Stimulated activated naive CD8-positive, alpha-beta T cell treated with anti-CD3 and anti-CD28 coated beads, Interleukin-15, Interleukin-2, amounts not matched to agents 100 U/mL and 50 U/mL, for 24 hours (primary cell): ENCODE measurements at regions not wholly inside any gene's neighbourhood (a gene's known extent, or its start where the extent isn't known, plus 50 kb on each side); places are given as distances from the start of the nearest gene placed in this dataset.

Experiments
- ATAC-seq: fragments of 150-1000 bp; cut with Tn5 transposase; one replicate; pipeline ENCODE4 v1.10.0; 2021
- DNase-seq: peaks from one replicate; pipeline ENCODE4 v3.0.0; 2021

DNA sequence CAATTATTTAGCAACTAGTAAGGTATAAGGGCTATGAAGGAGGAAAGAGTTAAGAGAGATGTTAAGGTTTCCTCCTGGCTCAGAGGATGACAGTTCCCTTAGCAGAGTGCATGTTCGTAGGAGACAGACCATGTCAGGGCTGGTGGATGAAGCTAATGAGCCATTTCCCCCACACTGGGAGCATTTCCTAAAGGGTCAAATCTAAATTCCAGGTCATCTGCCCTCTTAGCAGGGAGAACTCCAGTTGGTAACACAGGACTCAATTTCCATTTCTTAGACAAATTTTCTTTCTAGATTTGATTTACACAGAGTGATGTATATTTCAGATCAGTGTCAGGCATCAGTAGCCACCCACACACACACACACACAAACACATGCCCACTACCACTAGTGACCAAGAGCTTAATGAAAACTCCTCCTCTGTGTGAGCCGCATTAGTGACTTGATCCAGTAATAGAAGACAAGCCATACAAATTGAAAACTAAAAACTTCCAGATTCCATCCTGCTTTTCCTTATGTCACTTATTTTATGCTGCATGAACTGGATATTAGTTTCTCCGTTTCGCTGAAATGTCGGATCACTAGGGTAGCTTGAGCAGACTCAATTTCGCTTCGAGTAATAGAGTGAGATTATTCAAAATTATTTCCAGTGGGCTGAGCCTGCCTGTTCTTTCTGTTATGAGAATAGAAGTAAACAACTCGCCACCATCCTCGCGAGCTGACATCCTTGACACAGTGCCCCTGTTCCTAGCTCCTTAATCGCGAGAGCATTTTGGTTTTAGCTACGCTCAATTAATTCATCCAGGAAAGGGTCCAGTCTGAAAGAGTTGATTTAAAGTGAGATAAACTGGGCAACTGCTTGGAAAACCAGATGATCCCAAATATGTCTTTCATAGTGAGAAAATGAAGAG is 582.6 kb downstream of the SOX6 start:
- DNase-seq (no peak), ATAC-seq (no peak)

DNA sequence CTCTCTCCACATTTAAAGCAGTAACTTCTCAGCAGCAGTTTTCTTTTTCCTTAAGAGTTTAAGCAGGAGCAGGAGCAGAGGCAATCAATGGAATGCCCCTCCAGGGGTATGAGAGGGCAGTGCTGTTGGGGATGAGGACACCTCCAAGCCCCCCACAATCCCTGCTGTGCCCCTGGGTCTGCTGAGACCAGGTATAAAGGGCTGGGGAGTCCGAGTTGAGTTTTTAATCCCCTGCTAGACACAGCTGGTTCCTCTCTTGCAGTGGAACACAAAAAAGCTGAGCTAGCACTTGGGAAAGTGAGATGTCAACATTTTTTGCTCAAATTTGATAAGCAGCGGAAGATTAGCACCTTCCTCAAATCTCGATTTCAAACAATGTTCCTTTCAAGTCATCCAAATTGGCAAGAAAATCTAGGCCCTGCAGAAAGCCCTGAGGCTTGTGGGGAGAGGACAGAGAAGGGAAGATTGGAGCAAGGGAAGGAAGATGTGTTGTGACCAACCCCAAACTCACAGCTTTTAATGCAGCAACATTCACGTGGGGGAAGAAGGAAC is 581.9 kb downstream of the SOX6 start:
- ATAC-seq (no peak), DNase-seq (no peak)

DNA sequence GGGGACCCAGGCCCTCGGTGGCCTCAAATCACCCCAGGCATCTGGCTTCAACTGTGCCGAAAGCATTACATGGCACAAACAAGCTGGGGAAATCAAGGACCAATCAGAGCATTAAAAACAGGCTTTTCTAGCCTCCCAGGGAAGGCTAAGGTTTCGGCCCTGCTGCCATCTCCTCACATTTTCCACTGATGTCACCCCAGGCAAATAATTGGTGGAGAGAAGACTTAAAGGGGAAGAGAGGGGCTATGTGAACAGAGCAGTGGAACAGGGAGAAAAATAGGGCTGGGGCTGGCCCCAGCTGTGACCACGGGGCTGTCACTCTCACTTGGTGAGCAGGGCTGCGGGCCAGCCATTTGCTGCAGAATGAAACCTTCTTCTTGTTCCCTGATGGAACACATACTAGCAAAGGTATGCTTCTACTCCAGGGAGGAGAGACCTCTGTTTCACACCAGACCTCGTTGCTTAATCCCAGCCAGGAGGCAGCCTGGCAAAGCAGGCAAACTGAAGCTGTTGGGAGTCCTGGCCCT is 581.3 kb downstream of the SOX6 start:
- ATAC-seq = peak; percentile 55
- DNase-seq = no peak

DNA sequence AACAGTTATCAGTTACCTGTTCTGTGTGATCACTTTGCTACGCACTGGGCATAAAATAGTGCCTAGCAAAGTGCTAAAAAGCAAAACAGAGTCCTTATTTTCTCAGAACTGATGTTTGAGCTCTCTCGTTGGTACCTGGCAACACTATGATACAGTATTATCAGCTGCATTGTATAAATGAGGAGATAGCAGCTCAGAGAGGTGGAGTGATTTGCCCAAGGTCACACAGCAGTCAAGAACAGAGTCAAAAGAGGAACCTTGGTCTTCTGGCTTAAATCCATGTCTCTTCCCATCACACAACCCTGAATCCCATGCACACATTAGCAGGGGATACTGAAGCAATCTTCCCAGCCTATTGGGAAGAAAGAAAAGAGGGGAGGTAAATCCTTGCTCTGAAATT is 580.5 kb downstream of the SOX6 start:
- no peak for DNase-seq
- ATAC-seq = no peak

DNA sequence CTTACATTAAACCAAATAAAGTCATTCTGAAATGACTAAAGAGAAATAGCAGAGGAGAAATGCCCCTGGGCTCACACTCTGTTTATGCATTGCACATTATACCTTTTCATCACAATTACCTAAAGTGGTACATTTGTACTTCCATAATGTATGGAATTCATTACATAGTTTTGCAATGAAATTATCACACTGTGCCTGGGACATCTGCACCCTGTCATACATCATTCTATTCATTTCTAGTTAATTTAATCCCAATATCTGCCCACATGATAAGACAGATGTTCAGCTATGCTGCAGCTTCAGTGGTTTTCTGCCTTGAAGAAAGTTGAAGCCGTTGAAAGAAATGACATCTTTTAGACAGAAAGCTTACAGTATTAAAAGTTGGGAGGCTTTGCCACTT is 580.0 kb downstream of the SOX6 start:
- no peak for DNase-seq
- ATAC-seq = no peak

DNA sequence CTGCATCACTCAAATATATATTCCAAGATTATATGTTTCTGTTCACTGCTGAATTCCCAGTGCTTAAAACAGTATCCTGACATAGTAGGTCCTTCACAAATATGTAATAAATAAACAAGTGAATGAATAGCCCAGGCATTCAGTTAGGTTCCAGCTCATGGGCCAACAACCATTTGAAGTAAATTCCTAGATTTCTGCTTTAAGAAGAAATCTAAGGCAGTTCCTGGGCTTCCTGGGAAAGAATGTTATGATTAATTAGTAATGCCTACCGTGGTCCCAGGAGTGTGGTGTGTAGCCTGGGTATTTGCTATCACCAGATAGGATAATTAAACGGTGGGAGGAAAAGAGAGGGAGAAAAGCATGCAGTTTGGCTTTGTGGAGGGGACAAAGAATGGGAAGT is 576.8 kb downstream of the SOX6 start:
- DNase-seq (no peak), ATAC-seq (no peak)

DNA sequence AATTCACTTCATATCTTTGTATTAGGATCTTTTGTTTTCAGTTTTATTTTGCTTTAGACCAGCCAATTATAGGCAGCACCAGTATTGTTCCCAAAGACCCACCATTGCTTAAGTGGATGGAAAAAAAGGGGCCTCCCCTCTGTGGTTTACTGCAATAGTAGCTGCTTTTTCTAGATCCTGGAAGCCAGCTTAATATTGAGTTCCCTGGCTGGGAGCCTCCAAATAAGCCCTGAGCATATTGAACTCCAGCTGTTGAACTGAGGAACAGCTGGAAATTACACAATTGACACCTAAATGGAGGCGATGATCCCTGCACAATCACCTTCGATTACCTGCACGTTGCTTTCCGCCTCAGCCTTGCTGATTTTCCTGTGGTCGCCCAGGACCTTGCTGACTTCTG is 576.0 kb downstream of the SOX6 start:
- ATAC-seq (no peak), DNase-seq (no peak)

DNA sequence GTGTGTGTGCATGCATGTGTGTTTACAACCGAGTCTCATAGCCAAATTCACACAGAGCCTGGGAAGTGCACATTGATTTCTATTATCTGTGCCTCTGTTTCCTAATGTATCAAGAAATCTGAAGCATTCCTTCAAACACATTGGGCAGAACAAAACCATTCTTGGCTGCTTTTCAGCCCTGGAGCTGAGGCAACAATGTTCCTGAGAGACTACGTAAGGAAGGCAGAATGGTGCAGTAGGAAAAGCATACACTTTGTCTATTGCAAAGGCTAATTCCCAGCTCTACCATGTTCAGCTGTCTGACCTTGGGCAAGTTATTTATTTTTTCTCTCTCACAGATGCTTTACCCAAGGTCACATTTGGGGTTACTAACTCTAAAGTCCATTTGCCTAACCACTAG is 575.5 kb downstream of the SOX6 start:
- ATAC-seq = no peak
- DNase-seq = no peak

DNA sequence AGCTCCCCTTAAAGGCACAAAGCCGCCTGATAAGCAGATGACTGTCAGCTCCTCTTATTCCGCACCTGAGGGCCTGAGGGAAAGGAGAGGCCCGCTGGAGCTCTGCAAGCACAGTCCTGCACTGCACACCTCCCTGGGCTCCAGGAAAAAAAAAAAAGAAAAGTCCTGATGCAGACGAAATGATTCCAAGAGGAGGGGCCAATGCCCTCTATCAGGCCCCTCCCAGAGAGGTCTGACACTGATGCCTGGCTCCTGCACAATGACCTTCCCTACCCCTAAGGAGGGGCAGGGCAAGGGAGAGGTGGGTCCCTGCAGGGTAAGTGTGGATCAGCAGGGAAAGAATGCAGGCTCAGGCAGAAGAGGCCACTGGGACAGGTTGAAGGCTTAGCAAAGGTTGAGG is 572.7 kb downstream of the SOX6 start:
- DNase-seq (no peak), ATAC-seq (no peak)

DNA sequence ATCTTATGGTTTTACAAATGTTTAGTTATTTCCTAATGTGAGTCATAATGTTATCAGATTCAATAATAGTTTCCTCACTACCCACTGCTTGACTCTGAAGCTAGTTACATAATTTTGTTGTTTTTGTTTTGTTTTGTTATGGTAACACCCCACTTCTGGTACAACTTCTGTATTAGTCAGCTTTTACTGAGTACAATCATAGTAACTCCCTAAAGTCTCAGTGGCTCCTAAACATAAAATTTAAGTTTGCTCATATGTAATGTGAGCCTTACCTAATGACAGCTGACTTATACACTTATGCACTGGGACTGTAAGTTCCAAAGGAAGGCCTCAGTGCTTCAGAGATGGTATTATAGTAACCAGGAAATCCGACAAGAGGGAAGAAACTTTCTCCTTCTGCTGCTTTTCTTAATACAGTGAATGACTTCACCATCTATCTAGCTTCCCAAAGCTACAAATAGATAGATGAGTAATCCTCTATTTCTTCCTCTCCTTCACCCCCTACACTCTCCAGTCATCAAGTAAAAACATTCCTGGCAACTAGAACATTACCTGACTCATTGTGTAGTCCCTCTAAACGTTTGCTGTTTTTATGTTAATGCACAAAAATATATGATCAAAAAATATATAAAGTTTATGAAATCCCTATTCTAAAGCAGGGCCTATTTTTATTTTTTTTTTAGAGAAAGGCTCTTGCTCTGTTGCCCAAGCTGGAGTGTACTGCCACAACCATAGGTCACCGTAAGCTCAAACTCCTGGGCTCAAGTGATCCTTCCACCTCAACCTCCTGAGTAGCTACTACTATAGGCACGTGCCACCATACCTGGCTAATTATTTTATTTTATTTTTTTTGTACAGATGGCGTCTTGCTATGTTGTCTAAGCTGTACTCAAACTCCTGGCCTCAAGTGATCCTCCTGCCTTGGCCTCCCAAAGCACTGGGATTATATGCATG is 563.0 kb downstream of the SOX6 start:
- ATAC-seq = no peak

DNA sequence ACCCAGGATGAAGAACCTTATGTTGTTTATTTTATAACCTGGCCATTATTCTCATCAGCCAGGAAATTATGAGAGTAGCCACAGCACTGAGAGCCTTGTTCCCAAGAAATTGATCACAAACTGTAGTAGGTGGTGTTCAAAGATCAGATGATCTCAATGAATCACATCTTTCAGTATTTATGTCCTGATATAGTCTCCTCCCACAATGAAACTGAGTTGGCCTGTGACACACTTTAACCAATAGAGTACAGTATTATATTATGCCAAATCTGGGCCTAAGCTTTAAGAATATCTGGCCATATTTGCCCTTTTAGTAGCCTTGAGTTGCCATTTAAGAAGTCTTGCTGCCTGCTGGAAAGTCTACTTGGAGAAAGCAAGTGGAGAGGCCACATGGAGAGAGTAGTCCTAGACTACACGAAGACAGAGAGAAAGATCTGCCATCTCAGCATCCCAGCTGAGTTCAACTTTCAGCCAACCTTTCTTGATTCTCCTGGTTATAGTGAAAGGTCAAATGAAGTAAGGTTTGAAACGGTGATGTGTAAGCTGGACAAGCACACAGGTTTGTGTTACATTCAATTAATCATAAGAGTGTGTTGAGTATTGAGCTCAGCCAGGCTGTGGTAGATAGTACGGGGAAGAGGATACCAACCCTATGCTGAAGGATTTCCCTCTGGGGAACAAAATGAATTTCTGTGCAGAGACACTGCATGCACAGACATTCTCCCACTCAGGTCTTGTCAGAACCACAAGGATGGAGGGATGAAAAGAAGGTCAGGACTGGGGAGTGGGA is 561.8 kb downstream of the SOX6 start:
- no peak for ATAC-seq
- DNase-seq = no peak

More for the DNA sequence above, 563.0 kb downstream of the SOX6 start:
- no peak for DNase-seq

DNA sequence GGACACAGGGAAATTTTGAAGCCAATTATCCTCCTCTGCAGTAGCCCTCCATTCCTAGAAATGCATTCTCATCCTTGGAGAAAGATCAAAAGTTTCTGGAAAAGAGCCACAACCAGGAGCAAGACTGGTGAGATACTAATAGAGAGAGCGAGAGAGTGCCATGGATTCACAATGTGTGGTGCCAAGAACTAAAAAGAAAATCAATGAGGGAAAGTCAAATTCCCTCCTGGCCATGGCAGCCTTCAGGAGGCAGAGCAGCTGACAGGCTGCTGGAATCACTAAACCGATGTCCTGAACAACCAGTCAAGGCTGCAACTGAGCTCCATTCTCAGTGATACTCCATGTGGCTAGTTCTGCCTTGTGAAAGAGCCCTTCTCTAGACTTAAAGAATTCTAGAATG is 561.0 kb downstream of the SOX6 start:
- DNase-seq (no peak), ATAC-seq (no peak)

DNA sequence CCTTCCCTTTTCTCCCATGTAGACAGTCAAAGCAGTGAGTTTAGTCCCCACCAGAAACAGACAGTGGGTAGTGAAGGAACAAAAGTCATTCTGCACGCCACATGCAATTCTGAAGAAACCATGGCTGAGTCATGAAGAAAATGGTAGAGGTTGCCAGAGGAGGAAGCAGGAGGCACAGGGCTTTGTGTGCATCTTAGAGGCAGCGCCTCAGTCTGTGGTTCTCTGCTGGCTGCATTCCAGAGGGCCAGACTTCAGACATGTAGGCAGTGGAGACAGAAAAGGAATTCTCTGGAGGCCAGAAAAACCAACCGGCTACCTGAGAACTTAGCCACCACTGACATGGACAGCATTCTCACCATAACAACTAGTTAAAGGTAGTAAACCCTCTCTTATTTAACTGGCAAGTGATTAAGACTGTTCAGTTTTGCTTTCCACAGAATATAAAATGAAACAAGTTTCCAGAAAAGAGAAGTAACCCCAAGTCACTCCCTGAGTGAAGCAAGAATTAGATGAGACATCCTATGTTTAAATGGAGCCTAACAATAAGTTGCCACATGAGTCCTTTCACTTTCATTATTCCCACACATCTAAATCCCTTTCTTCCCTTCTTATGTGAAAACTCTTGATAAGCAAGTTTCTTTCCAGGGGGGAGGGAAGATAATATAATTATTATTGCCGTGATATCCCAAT is 556.1 kb downstream of the SOX6 start:
- no peak for DNase-seq
- peak; percentile 36 for ATAC-seq

DNA sequence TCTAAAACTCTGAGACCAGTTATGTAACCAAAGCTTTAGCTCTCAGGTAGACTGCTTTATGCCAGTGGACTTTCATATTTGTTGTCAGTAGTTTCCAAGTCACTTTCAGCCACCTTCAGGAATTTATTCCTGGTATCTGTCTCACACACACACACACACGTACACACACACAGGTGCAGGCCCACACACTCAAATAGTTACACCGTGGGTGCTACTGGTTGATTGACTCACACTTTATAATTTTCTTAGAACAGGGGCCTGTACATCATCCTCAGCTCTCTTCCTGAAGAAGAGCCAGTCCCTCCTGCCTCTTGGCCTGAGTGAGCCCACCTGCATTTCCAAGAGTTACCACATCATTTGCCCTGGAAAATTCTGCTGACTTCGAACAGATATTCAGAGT is 555.2 kb downstream of the SOX6 start:
- DNase-seq (no peak), ATAC-seq (no peak)

DNA sequence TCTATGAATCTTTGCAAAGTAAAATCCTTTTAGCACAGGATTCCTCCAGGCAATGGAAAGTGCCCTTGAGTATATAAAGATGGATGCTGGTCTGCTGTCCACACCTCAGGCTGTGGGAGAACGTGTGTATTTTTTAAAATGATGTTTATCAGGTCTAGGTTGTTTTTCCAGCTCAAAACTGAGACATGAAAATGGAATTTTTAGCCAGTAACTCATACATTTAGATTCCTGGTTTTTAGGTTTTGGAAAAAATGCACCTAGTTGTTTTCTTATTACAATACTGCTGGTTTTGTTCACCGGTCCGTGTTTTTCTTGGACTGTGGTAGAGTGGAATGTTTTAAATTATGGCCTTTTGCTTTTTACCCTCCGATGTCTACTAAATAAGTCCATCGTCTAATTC is 554.7 kb downstream of the SOX6 start:
- no peak for ATAC-seq
- no peak for DNase-seq

DNA sequence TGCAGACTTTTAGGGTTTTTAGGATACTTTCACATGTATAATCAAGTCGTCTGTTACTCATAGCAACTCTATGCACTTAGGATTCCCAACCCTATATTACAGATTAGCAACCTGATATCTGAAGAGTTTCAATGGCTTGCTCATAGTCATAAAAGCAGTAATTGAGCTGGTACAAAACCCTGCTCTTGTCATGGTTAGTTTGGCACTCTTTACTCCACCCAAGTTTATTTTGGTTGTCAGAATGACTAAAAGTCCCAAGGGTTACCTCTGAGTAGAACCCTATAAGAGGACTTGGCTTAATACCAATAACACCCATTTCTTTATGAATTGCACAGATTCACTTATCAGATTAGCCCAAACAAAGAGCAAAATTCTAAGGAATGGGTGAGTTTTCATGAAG is 550.6 kb downstream of the SOX6 start:
- no peak for DNase-seq
- ATAC-seq = no peak

DNA sequence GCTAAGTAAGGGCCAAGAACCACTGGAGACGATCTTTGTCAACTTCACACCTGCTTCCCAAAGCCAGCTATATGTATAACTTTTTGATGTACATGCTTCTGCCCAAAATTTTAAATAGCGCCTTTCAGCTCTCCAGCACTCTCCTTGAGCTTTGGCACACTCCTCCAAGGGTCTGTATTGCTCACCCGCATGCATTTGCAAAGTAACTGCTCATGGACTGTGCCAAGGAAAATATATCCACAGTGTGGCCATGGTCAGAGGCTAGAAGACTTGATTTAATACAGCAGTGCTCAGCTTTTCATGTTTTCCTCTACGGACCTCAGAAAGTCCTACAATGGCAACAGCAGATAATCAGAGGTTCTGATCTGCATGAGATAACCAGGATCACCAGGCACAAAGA is 550.1 kb downstream of the SOX6 start:
- no peak for ATAC-seq
- DNase-seq = no peak

DNA sequence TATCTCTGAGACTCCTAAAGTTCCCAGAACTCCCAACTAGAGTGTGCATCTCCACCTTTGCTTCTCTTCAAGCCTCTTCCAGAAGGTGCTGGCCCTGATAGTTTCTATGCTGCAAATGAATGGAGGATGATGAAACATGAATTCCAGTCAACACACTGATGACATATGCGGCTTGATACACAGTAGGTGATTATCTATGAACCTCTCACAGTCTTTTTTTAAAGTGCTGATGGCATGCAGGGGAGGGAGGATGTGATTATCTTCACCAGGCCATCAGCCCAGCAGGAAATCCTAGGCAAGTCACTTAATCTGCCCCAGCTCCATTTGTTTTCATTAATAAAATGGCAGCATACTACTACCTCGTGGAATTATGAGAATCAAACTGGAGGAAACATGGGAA is 548.5 kb downstream of the SOX6 start:
- ATAC-seq = no peak
- DNase-seq = no peak

DNA sequence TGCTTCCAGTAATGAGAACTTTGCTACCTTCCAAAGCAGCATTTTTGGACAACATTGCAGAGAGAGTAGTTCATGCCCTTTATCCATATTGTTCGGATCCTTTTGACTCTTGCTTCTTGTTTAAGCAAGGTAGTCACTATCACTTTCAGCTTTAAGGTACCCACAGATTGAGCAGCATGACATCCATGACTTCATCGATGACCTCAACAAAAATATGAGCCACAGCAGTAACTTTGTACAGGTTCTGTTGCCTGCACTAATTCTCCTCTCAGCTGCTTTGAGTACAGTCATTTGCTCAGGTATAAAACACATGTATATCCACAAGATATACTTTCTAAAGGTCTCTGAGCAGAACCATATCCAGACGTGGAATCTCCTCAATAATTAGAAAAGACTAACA is 546.3 kb downstream of the SOX6 start:
- ATAC-seq (no peak), DNase-seq (no peak)

DNA sequence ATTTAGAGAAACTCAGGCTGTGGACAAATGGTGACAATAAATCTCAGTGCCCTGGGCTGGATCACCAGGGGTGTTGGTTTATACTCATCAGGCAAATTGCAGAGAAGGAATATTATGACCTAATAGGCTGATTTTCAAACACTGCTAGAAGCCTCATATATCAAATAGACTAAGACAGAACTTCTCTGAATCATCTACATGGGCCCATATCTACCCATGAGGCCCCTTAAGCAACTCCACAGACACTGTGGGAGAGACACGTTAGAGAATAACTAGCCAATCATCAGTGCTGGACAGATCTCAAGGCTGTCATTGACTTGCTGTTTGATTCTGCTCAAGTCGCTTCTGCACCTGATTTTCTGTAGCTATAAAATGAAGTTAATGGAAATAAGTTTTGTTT is 545.8 kb downstream of the SOX6 start:
- ATAC-seq (no peak), DNase-seq (no peak)
